ENCODE measurements at regions not wholly inside any gene's neighbourhood (a gene's known extent, or its start where the extent isn't known, plus 50 kb on each side); places are given as distances from the start of the nearest gene placed in this dataset.

GRCh38 chr7:24405002-24405401, 121.0 kb downstream of the NPY start:
- TF ChIP-seq, protein P1, sequence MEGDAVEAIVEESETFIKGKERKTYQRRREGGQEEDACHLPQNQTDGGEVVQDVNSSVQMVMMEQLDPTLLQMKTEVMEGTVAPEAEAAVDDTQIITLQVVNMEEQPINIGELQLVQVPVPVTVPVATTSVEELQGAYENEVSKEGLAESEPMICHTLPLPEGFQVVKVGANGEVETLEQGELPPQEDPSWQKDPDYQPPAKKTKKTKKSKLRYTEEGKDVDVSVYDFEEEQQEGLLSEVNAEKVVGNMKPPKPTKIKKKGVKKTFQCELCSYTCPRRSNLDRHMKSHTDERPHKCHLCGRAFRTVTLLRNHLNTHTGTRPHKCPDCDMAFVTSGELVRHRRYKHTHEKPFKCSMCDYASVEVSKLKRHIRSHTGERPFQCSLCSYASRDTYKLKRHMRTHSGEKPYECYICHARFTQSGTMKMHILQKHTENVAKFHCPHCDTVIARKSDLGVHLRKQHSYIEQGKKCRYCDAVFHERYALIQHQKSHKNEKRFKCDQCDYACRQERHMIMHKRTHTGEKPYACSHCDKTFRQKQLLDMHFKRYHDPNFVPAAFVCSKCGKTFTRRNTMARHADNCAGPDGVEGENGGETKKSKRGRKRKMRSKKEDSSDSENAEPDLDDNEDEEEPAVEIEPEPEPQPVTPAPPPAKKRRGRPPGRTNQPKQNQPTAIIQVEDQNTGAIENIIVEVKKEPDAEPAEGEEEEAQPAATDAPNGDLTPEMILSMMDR (conservative IDR thresholded peaks at IDR 0.05 in 1 of 2, IDR thresholded peaks at IDR 0.05 in 1 of 2; ENCODE audit: low read depth in 1 of 2, low read length in 2 of 2): no peak
- TF ChIP-seq EZH2 (IDR thresholded peaks at IDR 0.05; ENCODE audit: low read length, missing control alignments): no peak
- H3K4me1 ChIP-seq (ENCODE audit: control insufficient read depth, extremely low read depth, insufficient read depth, low read length): no peaks in the 10 kb centered on the region
- no peak for DNase-seq (ENCODE audit: low read depth in 2 of 2)

GRCh38 chr7:24406053-24406788, 122.2 kb downstream of the NPY start:
- H3K36me3 ChIP-seq (ENCODE audit: control insufficient read depth, insufficient read depth, low read length): no peaks in the 10 kb centered on the region
- H3K9ac ChIP-seq (ENCODE audit: insufficient read depth, low read length): no peak overlapping the region
- H3K79me2 ChIP-seq (ENCODE audit: control insufficient read depth, insufficient read depth, low read length): no peaks in the 10 kb centered on the region
- H3K27me3 ChIP-seq (ENCODE audit: control insufficient read depth, insufficient read depth, low read length): no peaks in the 10 kb centered on the region
- no peak for TF ChIP-seq EZH2 (IDR thresholded peaks at IDR 0.05; ENCODE audit: low read length, missing control alignments)
- TF ChIP-seq, protein P1 (conservative IDR thresholded peaks at IDR 0.05 in 1 of 2, IDR thresholded peaks at IDR 0.05 in 1 of 2; ENCODE audit: low read depth in 1 of 2, low read length in 2 of 2): no peak
- no peak overlapping the region for H3K27ac ChIP-seq (ENCODE audit: insufficient read depth, low read length)
- peak in 1 of 2 donors; percentile 24 for DNase-seq (ENCODE audit: low read depth in 2 of 2)
- no peaks in the 10 kb centered on the region for H3K9me3 ChIP-seq (ENCODE audit: control insufficient read depth, insufficient read depth, low read depth, low read length)
- H2AFZ ChIP-seq (ENCODE audit: low read length): no peak overlapping the region
- no peak overlapping the region for H3K4me3 ChIP-seq (replicated peaks in 1 of 4; ENCODE audit: control extremely low read depth in 1 of 4, insufficient read depth in 1 of 4, low read depth in 3 of 4, low read length in 4 of 4)
- no peaks in the 10 kb centered on the region for H3K4me1 ChIP-seq (ENCODE audit: control insufficient read depth, extremely low read depth, insufficient read depth, low read length)
- no peak overlapping the region for H3K4me2 ChIP-seq (ENCODE audit: extremely low read depth, insufficient read depth, low read length)
- H4K20me1 ChIP-seq (ENCODE audit: control insufficient read depth, extremely low read depth, insufficient read depth, low read length): no peaks in the 10 kb centered on the region

More at GRCh38 chr7:24405002-24405401, 121.0 kb downstream of the NPY start:
- H3K9me3 ChIP-seq (ENCODE audit: control insufficient read depth, insufficient read depth, low read depth, low read length): no peaks in the 10 kb centered on the region
- no peak overlapping the region for H3K27ac ChIP-seq (ENCODE audit: insufficient read depth, low read length)
- no peak overlapping the region for H2AFZ ChIP-seq (ENCODE audit: low read length)
- no peaks in the 10 kb centered on the region for H4K20me1 ChIP-seq (ENCODE audit: control insufficient read depth, extremely low read depth, insufficient read depth, low read length)
- no peak overlapping the region for H3K4me2 ChIP-seq (ENCODE audit: extremely low read depth, insufficient read depth, low read length)
- no peaks in the 10 kb centered on the region for H3K79me2 ChIP-seq (ENCODE audit: control insufficient read depth, insufficient read depth, low read length)
- no peaks in the 10 kb centered on the region for H3K27me3 ChIP-seq (ENCODE audit: control insufficient read depth, insufficient read depth, low read length)
- no peak overlapping the region for H3K9ac ChIP-seq (ENCODE audit: insufficient read depth, low read length)
- H3K36me3 ChIP-seq (ENCODE audit: control insufficient read depth, insufficient read depth, low read length): no peaks in the 10 kb centered on the region
- no peak overlapping the region for H3K4me3 ChIP-seq (replicated peaks in 1 of 4; ENCODE audit: control extremely low read depth in 1 of 4, insufficient read depth in 1 of 4, low read depth in 3 of 4, low read length in 4 of 4)

- TF ChIP-seq, protein P1 (conservative IDR thresholded peaks at IDR 0.05 in 1 of 2, IDR thresholded peaks at IDR 0.05 in 1 of 2; ENCODE audit: low read depth in 1 of 2, low read length in 2 of 2): no peak
- no peak for TF ChIP-seq EZH2 (IDR thresholded peaks at IDR 0.05; ENCODE audit: low read length, missing control alignments)
- no peak for DNase-seq (ENCODE audit: low read depth in 2 of 2)
These were observed 122.9 kb downstream of the NPY start for GRCh38 chr7:24406789-24407299.

More at GRCh38 chr7:24406789-24407299, 122.9 kb downstream of the NPY start:
- Histone ChIP-seq H3K27me3 (ENCODE audit: control insufficient read depth, insufficient read depth, low read length) (no peaks in the 10 kb centered on the region), H3K36me3 (ENCODE audit: control insufficient read depth, insufficient read depth, low read length) (no peaks in the 10 kb centered on the region), H3K27ac (ENCODE audit: insufficient read depth, low read length) (no peak overlapping the region), H2AFZ (ENCODE audit: low read length) (no peak overlapping the region), H3K4me3 (replicated peaks in 1 of 4; ENCODE audit: control extremely low read depth in 1 of 4, insufficient read depth in 1 of 4, low read depth in 3 of 4, low read length in 4 of 4) (no peak overlapping the region), H3K4me2 (ENCODE audit: extremely low read depth, insufficient read depth, low read length) (no peak overlapping the region), H3K9me3 (ENCODE audit: control insufficient read depth, insufficient read depth, low read depth, low read length) (no peaks in the 10 kb centered on the region), H4K20me1 (ENCODE audit: control insufficient read depth, extremely low read depth, insufficient read depth, low read length) (no peaks in the 10 kb centered on the region), H3K79me2 (ENCODE audit: control insufficient read depth, insufficient read depth, low read length) (no peaks in the 10 kb centered on the region), H3K9ac (ENCODE audit: insufficient read depth, low read length) (no peak overlapping the region), H3K4me1 (ENCODE audit: control insufficient read depth, extremely low read depth, insufficient read depth, low read length) (no peaks in the 10 kb centered on the region)

Data from fibroblast of lung (primary cell).